ENCODE measurements at regions not wholly inside any gene's neighbourhood (a gene's known extent, or its start where the extent isn't known, plus 50 kb on each side); places are given as distances from the start of the nearest gene placed in this dataset.

DNA sequence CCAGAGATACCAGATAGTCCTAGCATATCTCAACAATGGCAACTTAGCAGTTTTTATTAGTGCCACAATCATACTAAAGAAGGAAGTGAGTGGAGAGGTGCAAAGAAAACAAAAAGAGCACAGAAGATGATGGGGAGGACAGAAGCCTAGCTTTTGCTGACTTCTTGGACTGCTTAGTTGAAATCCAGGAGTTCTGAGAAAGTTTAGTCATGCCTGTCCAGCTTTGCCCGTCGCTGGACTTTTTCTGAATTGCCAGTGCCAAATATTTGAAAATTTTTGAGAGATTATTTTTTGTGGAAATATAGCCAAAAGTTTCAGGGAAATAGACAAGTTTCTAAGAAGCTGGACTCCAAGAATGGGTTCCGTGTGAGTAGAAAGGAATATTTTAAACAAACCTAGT lies 558.7 kb upstream of the TNP1 start:
- TF ChIP-seq, protein P1, sequence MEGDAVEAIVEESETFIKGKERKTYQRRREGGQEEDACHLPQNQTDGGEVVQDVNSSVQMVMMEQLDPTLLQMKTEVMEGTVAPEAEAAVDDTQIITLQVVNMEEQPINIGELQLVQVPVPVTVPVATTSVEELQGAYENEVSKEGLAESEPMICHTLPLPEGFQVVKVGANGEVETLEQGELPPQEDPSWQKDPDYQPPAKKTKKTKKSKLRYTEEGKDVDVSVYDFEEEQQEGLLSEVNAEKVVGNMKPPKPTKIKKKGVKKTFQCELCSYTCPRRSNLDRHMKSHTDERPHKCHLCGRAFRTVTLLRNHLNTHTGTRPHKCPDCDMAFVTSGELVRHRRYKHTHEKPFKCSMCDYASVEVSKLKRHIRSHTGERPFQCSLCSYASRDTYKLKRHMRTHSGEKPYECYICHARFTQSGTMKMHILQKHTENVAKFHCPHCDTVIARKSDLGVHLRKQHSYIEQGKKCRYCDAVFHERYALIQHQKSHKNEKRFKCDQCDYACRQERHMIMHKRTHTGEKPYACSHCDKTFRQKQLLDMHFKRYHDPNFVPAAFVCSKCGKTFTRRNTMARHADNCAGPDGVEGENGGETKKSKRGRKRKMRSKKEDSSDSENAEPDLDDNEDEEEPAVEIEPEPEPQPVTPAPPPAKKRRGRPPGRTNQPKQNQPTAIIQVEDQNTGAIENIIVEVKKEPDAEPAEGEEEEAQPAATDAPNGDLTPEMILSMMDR (IDR thresholded peaks at IDR 0.05): no peak
- TF ChIP-seq EZH2 (IDR thresholded peaks at IDR 0.05; ENCODE audit: borderline replicate concordance, insufficient read depth, low read depth, low read length, poor library complexity, severe bottlenecking): no peak
